HepG2 (cell line): ENCODE measurements at regions not wholly inside any gene's neighbourhood (a gene's known extent, or its start where the extent isn't known, plus 50 kb on each side); places are given as distances from the start of the nearest gene placed in this dataset.

ENCODE experiments used
- ATAC-seq: fragments of 200-7000 bp; cut with Tn5 transposase; 3 replicates; pipeline ENCODE4 v1.9.1; 2020; ENCODE audit warnings: mild to moderate bottlenecking, moderate library complexity
- BruUV-seq: library from RNA; stranded (reverse); fragments of 400-500 nt; replicated peaks from 2 replicates; lab custom pipeline; 2021; lab: Mats Ljungman, UMichigan
- CTCF ChIA-PET: fragments of 300-600 bp; formaldehyde crosslinking; extraction: SDS; loops from one replicate; lab custom pipeline; 2021; ENCODE audit warnings: low total read pairs, inconsistent platforms, low intra/inter-chr PET ratio; lab: Yijun Ruan, JAX
- POLR2A ChIA-PET: fragments of 350-600 bp; sonication (Branson Sonifier 250); formaldehyde crosslinking; loops from one replicate; lab custom pipeline; 2020; ENCODE audit warnings: antibody characterized with exemption, inconsistent platforms; lab: Yijun Ruan, JAX
- DNase-seq: peaks from one replicate; pipeline ENCODE4 v3.0.0-alpha.2; 2015; ENCODE audit warnings: low spot score
- FAIRE-seq: peaks from 3 replicates; lab custom pipeline; 2011; peaks lifted over from hg19 to GRCh38; lab: Jason Lieb, UNC
- H2AFZ ChIP-seq: one replicate; pipeline ENCODE4 v1.6.1; 2011; ENCODE audit warnings: low read length, inconsistent platforms
- H3K27ac ChIP-seq: fragments of 300-600 bp; 3 replicates; pipeline ENCODE4 v1.8.0; 2011; ENCODE audit warnings: mixed run types, mild to moderate bottlenecking, mixed read lengths, low read length, inconsistent platforms; ENCODE audit not compliant: insufficient read depth; ENCODE audit errors: extremely low read length
- H3K27me3 ChIP-seq, 2 experiments: fragments of 200-600 bp in 1 of 2; 2 replicates in 1 of 2; 3 replicates in 1 of 2; pipeline versions ENCODE4 v1.6.0 to v1.8.0; 2011; ENCODE audit warnings: low read length in 2 of 2, mild to moderate bottlenecking in 2 of 2, moderate library complexity in 2 of 2, inconsistent platforms in 1 of 2; ENCODE audit not compliant: insufficient read depth in 2 of 2, control insufficient read depth in 1 of 2
- H3K36me3 ChIP-seq, 2 experiments: fragments of 200-600 bp in 1 of 2; replicated peaks in 1 of 2; 2 replicates in 1 of 2; 3 replicates in 1 of 2; pipeline versions ENCODE4 v1.5.1 to v1.8.0; 2011; ENCODE audit warnings: low read length in 2 of 2, inconsistent platforms in 1 of 2; ENCODE audit not compliant: insufficient read depth in 2 of 2, control insufficient read depth in 1 of 2
- H3K4me1 ChIP-seq: 2 replicates; pipeline ENCODE4 v1.5.1; 2012; ENCODE audit warnings: low read length, inconsistent platforms; ENCODE audit not compliant: insufficient read depth
- H3K4me2 ChIP-seq: 2 replicates; pipeline ENCODE4 v1.6.0; 2011; ENCODE audit warnings: low read depth, low read length, inconsistent platforms
- H3K4me3 ChIP-seq, 3 experiments: fragments of 200-600 bp in 1 of 3; sonication (generic), shearing (Covaris generic) in 1 of 3; replicated peaks in 1 of 3; 2 replicates each; pipeline ENCODE4 v1.5.1; 2011 to 2016; ENCODE audit warnings: low read length in 3 of 3, inconsistent platforms in 2 of 3, low read depth in 2 of 3, mild to moderate bottlenecking in 2 of 3, control low read depth in 1 of 3, mixed read lengths in 1 of 3; ENCODE audit not compliant: insufficient read depth in 1 of 3
- H3K79me2 ChIP-seq: one replicate; pipeline ENCODE4 v1.6.1; 2011; ENCODE audit warnings: low read length, inconsistent platforms; ENCODE audit not compliant: insufficient read depth
- H3K9ac ChIP-seq: 2 replicates; pipeline ENCODE4 v1.6.0; 2011; ENCODE audit warnings: mild to moderate bottlenecking, low read depth, low read length, inconsistent platforms; ENCODE audit not compliant: insufficient read depth
- H3K9me3 ChIP-seq: 2 replicates; pipeline ENCODE4 v1.5.1; 2012; ENCODE audit warnings: mild to moderate bottlenecking, low read length
- H4K20me1 ChIP-seq: 2 replicates; pipeline ENCODE4 v1.6.0; 2011; ENCODE audit warnings: inconsistent platforms, mild to moderate bottlenecking, low read length, moderate library complexity; ENCODE audit not compliant: insufficient read depth
- GTF2F1 ChIP-seq: fragments of 150-350 bp; IDR thresholded peaks from 2 replicates; pipeline ENCODE4 v1.6.1; 2014; ENCODE audit warnings: low read length
- HMG20B ChIP-seq: conservative IDR thresholded peaks from 2 replicates; pipeline ENCODE4 v1.6.1; 2016; ENCODE audit warnings: missing genetic modification reagents, missing compliant biosample characterization
- MAF1 ChIP-seq: sonication (generic); formaldehyde crosslinking; IDR thresholded peaks from 2 replicates; pipeline ENCODE4 v1.5.0; 2020; ENCODE audit warnings: missing genetic modification reagents, borderline replicate concordance
- MATR3 ChIP-seq: sonication (generic); formaldehyde crosslinking; IDR thresholded peaks from 2 replicates; pipeline ENCODE4 v1.4.0; 2020; ENCODE audit warnings: missing genetic modification reagents
- PHB2 ChIP-seq: fragments of 450-650 bp; IDR thresholded peaks from 2 replicates; pipeline ENCODE4 v1.6.1; 2018; ENCODE audit not compliant: partially characterized antibody
- SETDB1 ChIP-seq: sonication (generic); formaldehyde crosslinking; IDR thresholded peaks from 2 replicates; pipeline ENCODE4 v1.5.1; 2020; ENCODE audit warnings: missing genetic modification reagents, mild to moderate bottlenecking, borderline replicate concordance
- ZNF274 ChIP-seq: sonication (generic); formaldehyde crosslinking; IDR thresholded peaks from 2 replicates; pipeline ENCODE4 v1.5.1; 2020; ENCODE audit warnings: mild to moderate bottlenecking, missing genetic modification reagents
- ZNF333 ChIP-seq: sonication (generic); formaldehyde crosslinking; IDR thresholded peaks from 2 replicates; pipeline ENCODE4 v1.4.0; 2020; ENCODE audit warnings: mild to moderate bottlenecking, missing genetic modification reagents, borderline replicate concordance
- ZNF879 ChIP-seq: sonication (generic); formaldehyde crosslinking; IDR thresholded peaks from 2 replicates; pipeline ENCODE4 v1.8.1; 2023; ENCODE audit warnings: missing genetic modification reagents
- WGBS: methylation state at CpG from one replicate; pipeline ENCODE4 v1.1.6; 2017; ENCODE audit warnings: low lambda C conversion rate; 5-methylcytosine and 5-hydroxymethylcytosine counted together
- in situ Hi-C: cut with HindIII; loops from 2 replicates; pipeline ENCODE4 v1.10.0; 2017; ENCODE audit warnings: low pct_unique_long_range_greater_than_20kb; ENCODE audit not compliant: extremely low pct_ligation_motif_present
- intact Hi-C: fragments of 100-400 bp; cut with micrococcal nuclease; formaldehyde crosslinking; loops from one replicate; pipeline ENCODE4 v1.10.0; 2022; ENCODE audit not compliant: unreplicated experiment
- TF ChIP-seq, protein P1 (sequence below): sonication (generic); formaldehyde crosslinking; IDR thresholded peaks from 2 replicates; pipeline ENCODE4 v1.4.0; 2020; ENCODE audit warnings: missing genetic modification reagents
- TF ChIP-seq, protein P2 (sequence below): sonication (generic); formaldehyde crosslinking; IDR thresholded peaks from 2 replicates; pipeline ENCODE4 v1.5.1; 2020; ENCODE audit warnings: mild to moderate bottlenecking, missing genetic modification reagents, borderline replicate concordance
- TF ChIP-seq, protein P3 (sequence below): sonication (generic); formaldehyde crosslinking; IDR thresholded peaks from 2 replicates; pipeline ENCODE4 v1.5.0; 2020; ENCODE audit warnings: mild to moderate bottlenecking, missing genetic modification reagents, borderline replicate concordance

DNA sequence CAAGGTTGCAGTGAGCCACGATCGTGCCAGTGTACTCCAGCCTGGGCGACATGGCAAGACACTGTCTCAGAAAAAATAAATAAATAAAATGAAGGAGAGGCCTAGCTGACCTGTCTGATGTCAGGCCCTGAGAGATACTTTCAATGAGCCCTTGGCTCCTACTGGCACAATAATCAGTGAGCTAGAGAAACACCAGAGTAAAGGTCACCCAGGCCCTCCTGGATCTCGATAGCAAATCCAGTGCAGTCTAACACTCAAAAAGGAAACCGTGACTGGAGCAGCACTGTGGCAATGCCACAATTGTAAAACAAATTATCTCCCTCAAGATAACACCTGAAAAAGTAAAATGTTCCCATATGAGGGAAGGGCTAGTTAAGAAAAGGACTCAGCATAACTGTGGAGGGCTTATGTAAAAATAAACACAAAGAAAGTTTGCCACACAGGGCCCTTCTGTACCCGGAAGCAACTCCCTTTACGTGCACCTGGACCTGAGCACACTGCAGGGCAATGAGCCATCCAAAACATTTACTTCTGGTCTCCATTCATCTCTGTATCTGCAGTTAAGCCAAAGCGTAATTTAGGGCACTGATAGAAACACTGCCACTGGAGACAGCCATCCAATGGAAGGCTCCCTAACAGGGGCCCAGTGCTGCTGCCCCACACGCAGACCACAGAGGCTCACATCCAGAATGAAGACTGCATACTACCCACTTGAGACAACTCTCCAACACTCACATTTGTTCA is 293.1 kb upstream of the HSFY2 start (continued):
- TF ChIP-seq MAF1 (CRISPR knock-in tag) (no peak), ZNF274 (CRISPR knock-in tag) (no peak), HMG20B (CRISPR knock-in tag) (no peak), ZNF879 (CRISPR knock-in tag) (no peak), MATR3 (CRISPR knock-in tag) (no peak)
- TF ChIP-seq, protein P1, sequence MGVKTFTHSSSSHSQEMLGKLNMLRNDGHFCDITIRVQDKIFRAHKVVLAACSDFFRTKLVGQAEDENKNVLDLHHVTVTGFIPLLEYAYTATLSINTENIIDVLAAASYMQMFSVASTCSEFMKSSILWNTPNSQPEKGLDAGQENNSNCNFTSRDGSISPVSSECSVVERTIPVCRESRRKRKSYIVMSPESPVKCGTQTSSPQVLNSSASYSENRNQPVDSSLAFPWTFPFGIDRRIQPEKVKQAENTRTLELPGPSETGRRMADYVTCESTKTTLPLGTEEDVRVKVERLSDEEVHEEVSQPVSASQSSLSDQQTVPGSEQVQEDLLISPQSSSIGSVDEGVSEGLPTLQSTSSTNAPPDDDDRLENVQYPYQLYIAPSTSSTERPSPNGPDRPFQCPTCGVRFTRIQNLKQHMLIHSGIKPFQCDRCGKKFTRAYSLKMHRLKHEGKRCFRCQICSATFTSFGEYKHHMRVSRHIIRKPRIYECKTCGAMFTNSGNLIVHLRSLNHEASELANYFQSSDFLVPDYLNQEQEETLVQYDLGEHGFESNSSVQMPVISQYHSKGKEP, result no peak
- TF ChIP-seq, protein P2, sequence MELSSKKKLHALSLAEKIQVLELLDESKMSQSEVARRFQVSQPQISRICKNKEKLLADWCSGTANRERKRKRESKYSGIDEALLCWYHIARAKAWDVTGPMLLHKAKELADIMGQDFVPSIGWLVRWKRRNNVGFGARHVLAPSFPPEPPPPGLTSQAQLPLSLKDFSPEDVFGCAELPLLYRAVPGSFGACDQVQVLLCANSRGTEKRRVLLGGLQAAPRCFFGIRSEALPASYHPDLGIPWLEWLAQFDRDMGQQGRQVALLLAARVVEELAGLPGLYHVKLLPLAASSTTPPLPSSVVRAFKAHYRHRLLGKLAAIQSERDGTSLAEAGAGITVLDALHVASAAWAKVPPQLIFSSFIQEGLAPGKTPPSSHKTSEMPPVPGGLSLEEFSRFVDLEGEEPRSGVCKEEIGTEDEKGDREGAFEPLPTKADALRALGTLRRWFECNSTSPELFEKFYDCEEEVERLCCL, result no peak

DNA sequence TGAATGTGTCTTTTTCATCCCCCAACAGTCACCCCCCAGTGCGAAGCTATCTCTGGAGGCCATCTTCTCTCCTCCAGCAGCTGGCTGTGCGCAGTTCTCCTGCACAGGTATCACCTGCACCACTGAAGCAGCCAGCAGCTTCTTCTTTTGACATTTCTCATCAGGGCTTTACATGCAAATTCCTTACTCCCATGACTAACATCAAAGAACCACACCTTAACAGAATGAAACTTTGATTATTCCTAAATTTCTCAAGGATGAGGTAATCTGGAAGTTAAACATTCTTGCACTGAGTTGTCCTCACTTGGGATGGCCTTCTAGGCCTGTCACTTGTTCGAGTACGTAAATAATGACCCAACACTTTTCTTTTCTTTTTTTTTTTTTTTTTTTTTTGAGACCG is 291.6 kb upstream of the HSFY2 start:
- intact Hi-C loops, result no loop called here
- Histone ChIP-seq H3K9me3 (no peaks in the 10 kb centered on the region), H3K79me2 (no peaks in the 10 kb centered on the region), H3K27ac (no peak overlapping the region), H3K4me3 (no peak overlapping the region), H3K4me2 (no peak overlapping the region), H3K27me3 (no peaks in the 10 kb centered on the region), H3K4me1 (no peaks in the 10 kb centered on the region), H2AFZ (no peak overlapping the region), H3K36me3 (no peaks in the 10 kb centered on the region), H4K20me1 (no peaks in the 10 kb centered on the region), H3K9ac (no peak overlapping the region)
- no peak for ATAC-seq
- no TSS peak for BruUV-seq
- ChIA-PET POLR2A (interaction anchor here (0.6 kb wide), 1 partner anchor 1511 kb away, joined by 4 read pairs; the partner anchor contains the start of gene EIF1AY), CTCF (no interaction called here)
- no peak for DNase-seq
- WGBS, result 68% methylated on average over 5 of the region's 5 CpGs
- in situ Hi-C loops, result no loop called here
- FAIRE-seq, result no peak
- no peak for TF ChIP-seq SETDB1 (CRISPR knock-in tag)
- TF ChIP-seq PHB2, result no peak
- no peak for TF ChIP-seq ZNF333 (CRISPR knock-in tag)
- TF ChIP-seq, protein P3, sequence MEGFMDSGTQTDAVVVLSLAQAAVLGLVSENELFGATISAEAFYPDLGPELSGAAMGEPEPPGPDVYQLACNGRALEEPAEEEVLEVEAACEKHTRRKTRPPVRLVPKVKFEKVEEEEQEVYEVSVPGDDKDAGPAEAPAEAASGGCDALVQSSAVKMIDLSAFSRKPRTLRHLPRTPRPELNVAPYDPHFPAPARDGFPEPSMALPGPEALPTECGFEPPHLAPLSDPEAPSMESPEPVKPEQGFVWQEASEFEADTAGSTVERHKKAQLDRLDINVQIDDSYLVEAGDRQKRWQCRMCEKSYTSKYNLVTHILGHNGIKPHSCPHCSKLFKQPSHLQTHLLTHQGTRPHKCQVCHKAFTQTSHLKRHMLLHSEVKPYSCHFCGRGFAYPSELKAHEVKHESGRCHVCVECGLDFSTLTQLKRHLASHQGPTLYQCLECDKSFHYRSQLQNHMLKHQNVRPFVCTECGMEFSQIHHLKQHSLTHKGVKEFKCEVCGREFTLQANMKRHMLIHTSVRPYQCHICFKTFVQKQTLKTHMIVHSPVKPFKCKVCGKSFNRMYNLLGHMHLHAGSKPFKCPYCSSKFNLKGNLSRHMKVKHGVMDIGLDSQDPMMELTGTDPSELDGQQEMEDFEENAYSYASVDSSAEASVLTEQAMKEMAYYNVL (CRISPR knock-in tag), result no peak
- TF ChIP-seq GTF2F1, result no peak
